HCT116 (cell line): ENCODE measurements at regions not wholly inside any gene's neighbourhood (a gene's known extent, or its start where the extent isn't known, plus 50 kb on each side); places are given as distances from the start of the nearest gene placed in this dataset.

Experiments
- ATAC-seq: fragments of 200-7000 bp; cut with Tn5 transposase; 2 replicates; pipeline ENCODE4 v1.9.1; 2020; ENCODE audit warnings: mild to moderate bottlenecking, moderate library complexity
- BruUV-seq: library from RNA; stranded (reverse); fragments of 400-500 nt; replicated peaks from 2 replicates; lab custom pipeline; 2021; lab: Mats Ljungman, UMichigan
- CTCF ChIA-PET: fragments of 300-600 bp; sonication (Branson Sonifier 250); formaldehyde crosslinking; loops from one replicate; lab custom pipeline; 2021; ENCODE audit warnings: antibody characterized with exemption; lab: Charles Lee
- POLR2A ChIA-PET: fragments of 300-600, 350-600 bp; sonication (Branson Sonifier 250); formaldehyde crosslinking; loops from one replicate; lab custom pipeline; 2021; ENCODE audit warnings: antibody characterized with exemption; lab: Charles Lee
- RAD21 ChIA-PET, 2 experiments: fragments of 300-600 bp; sonication (Branson Sonifier 250); formaldehyde crosslinking; loops; one replicate each; lab custom pipeline; 2023; ENCODE audit warnings: low total read pairs in 2 of 2; ENCODE audit not compliant: uncharacterized antibody in 2 of 2, unreplicated experiment in 2 of 2, low non-redundant PET in 1 of 2; lab: Charles Lee
- DNase-seq: peaks from one replicate; pipeline ENCODE4 v3.0.0-alpha.2; 2010; ENCODE audit warnings: low read depth, low spot score
- H2AFZ ChIP-seq: fragments of 200-600 bp; shearing (Covaris generic), sonication (generic); 2 replicates; pipeline ENCODE4 v1.6.1; 2017; ENCODE audit warnings: low read depth, mixed run types, mixed read lengths, antibody characterized with exemption, low read length; ENCODE audit not compliant: poor library complexity, severe bottlenecking
- H3K27ac ChIP-seq: 2 replicates; pipeline ENCODE4 v1.5.1; 2012; ENCODE audit warnings: low read depth, low read length
- H3K27me3 ChIP-seq: fragments of 200-600 bp; sonication (generic); 2 replicates; pipeline ENCODE4 v1.6.1; 2016; ENCODE audit warnings: mixed run types, low read length, mixed read lengths; ENCODE audit not compliant: insufficient read depth
- H3K36me3 ChIP-seq, 2 experiments: fragments of 200-500 bp in 1 of 2; fragments of 200-600 bp in 1 of 2; sonication (Bioruptor generic) in 1 of 2; sonication (generic) in 1 of 2; 2 replicates each; pipeline versions ENCODE4 v1.5.1 to v1.6.1; 2014 to 2016; ENCODE audit warnings: low read length in 2 of 2, inconsistent platforms in 1 of 2, mixed read lengths in 1 of 2, mixed run types in 1 of 2; ENCODE audit not compliant: insufficient read depth in 2 of 2, control insufficient read depth in 1 of 2
- H3K4me1 ChIP-seq, 2 experiments: fragments of 200-600 bp in 1 of 2; sonication (generic) in 1 of 2; 2 replicates each; pipeline versions ENCODE4 v1.5.1 to v1.6.1; 2012 to 2017; ENCODE audit warnings: low read length in 2 of 2, inconsistent platforms in 1 of 2, mild to moderate bottlenecking in 1 of 2, mixed read lengths in 1 of 2, mixed run types in 1 of 2, moderate library complexity in 1 of 2; ENCODE audit not compliant: insufficient read depth in 2 of 2, control insufficient read depth in 1 of 2
- H3K4me2 ChIP-seq: fragments of 200-600 bp; sonication (generic); 2 replicates; pipeline ENCODE4 v1.6.1; 2017; ENCODE audit warnings: mixed run types, low read length, mixed read lengths
- H3K4me3 ChIP-seq, 2 experiments: fragments of 200-600 bp in 1 of 2; sonication (generic) in 1 of 2; replicated peaks in 1 of 2; 2 replicates each; pipeline ENCODE4 v1.5.1; 2011 to 2016; ENCODE audit warnings: low read length in 2 of 2, control low read depth in 1 of 2, low read depth in 1 of 2, mild to moderate bottlenecking in 1 of 2, mixed read lengths in 1 of 2, mixed run types in 1 of 2
- H3K79me2 ChIP-seq: fragments of 200-600 bp; sonication (generic); 2 replicates; pipeline ENCODE4 v1.6.1; 2017; ENCODE audit warnings: mild to moderate bottlenecking, mixed run types, low read length, moderate library complexity, mixed read lengths; ENCODE audit not compliant: insufficient read depth
- H3K9ac ChIP-seq: fragments of 200-600 bp; sonication (generic); 2 replicates; pipeline ENCODE4 v1.6.1; 2016; ENCODE audit warnings: low read length, mixed read lengths
- H3K9me2 ChIP-seq: fragments of 200-600 bp; sonication (generic), shearing (Covaris generic); 2 replicates; pipeline ENCODE4 v1.6.1; 2017; ENCODE audit warnings: mixed run types, mild to moderate bottlenecking, moderate library complexity; ENCODE audit not compliant: insufficient read depth
- H3K9me3 ChIP-seq, 2 experiments: fragments of 200-500 bp in 1 of 2; fragments of 200-600 bp in 1 of 2; sonication (Bioruptor generic) in 1 of 2; sonication (generic) in 1 of 2; 2 replicates each; pipeline ENCODE4 v1.6.1; 2014 to 2017; ENCODE audit warnings: low read length in 2 of 2, mixed read lengths in 2 of 2, inconsistent platforms in 1 of 2, low read depth in 1 of 2, mild to moderate bottlenecking in 1 of 2, mixed run types in 1 of 2, moderate library complexity in 1 of 2; ENCODE audit not compliant: control insufficient read depth in 1 of 2, insufficient read depth in 1 of 2
- H4K20me1 ChIP-seq: fragments of 200-600 bp; sonication (generic), shearing (Covaris generic); 2 replicates; pipeline ENCODE4 v1.6.1; 2017; ENCODE audit warnings: mixed run types, mild to moderate bottlenecking, moderate library complexity; ENCODE audit not compliant: insufficient read depth
- CBX3 ChIP-seq: IDR thresholded peaks from 2 replicates; pipeline ENCODE4 v1.6.1; 2012; ENCODE audit warnings: low read depth
- CEBPB ChIP-seq: IDR thresholded peaks from 2 replicates; pipeline ENCODE4 v1.6.1; 2012; ENCODE audit warnings: low read depth
- EGR1 ChIP-seq: IDR thresholded peaks from 2 replicates; pipeline ENCODE4 v1.6.1; 2012; ENCODE audit warnings: low read depth
- ELF1 ChIP-seq: IDR thresholded peaks from 2 replicates; pipeline ENCODE4 v1.6.1; 2012; ENCODE audit warnings: low read depth, borderline replicate concordance
- EZH2 ChIP-seq: fragments of 200-600 bp; sonication (generic); IDR thresholded peaks from 2 replicates; pipeline ENCODE4 v1.6.1; 2017; ENCODE audit warnings: antibody characterized with exemption, mixed run types
- EZH2phosphoT487 ChIP-seq: fragments of 200-600 bp; IDR thresholded peaks from 2 replicates; pipeline ENCODE4 v1.6.1; 2018; ENCODE audit warnings: antibody characterized with exemption, borderline replicate concordance
- JUND ChIP-seq: IDR thresholded peaks from 2 replicates; pipeline ENCODE4 v1.6.1; 2012
- POLR2A ChIP-seq: IDR thresholded peaks from 2 replicates; pipeline ENCODE4 v1.7.0; 2011; ENCODE audit warnings: borderline replicate concordance; ENCODE audit not compliant: insufficient read depth, insufficient read length; ENCODE audit errors: extremely low read depth
- POLR2AphosphoS5 ChIP-seq: IDR thresholded peaks from 2 replicates; pipeline ENCODE4 v1.6.1; 2011; ENCODE audit warnings: mild to moderate bottlenecking, low read depth, low read length, moderate library complexity
- RAD21 ChIP-seq: IDR thresholded peaks from 2 replicates; pipeline ENCODE4 v1.6.1; 2012; ENCODE audit warnings: low read depth, mild to moderate bottlenecking
- SP1 ChIP-seq: IDR thresholded peaks from 2 replicates; pipeline ENCODE4 v1.6.1; 2012; ENCODE audit warnings: low read depth
- SRF ChIP-seq: IDR thresholded peaks from 2 replicates; pipeline ENCODE4 v1.6.1; 2012; ENCODE audit warnings: low read depth
- YY1 ChIP-seq: IDR thresholded peaks from 2 replicates; pipeline ENCODE4 v1.6.1; 2011; ENCODE audit warnings: low read length, low read depth, moderate library complexity, mild to moderate bottlenecking; ENCODE audit not compliant: insufficient replicate concordance; ENCODE audit errors: extremely low read depth
- ZFX ChIP-seq: fragments of 450-650 bp; IDR thresholded peaks from 2 replicates; pipeline ENCODE4 v1.6.1; 2017
- ZNF274 ChIP-seq: fragments of 200-500 bp; sonication (Bioruptor generic); IDR thresholded peaks from 2 replicates; pipeline ENCODE4 v1.6.1; 2014; ENCODE audit warnings: mild to moderate bottlenecking, low read depth, low read length, inconsistent platforms
- intact Hi-C: fragments of 100-400 bp; cut with micrococcal nuclease; formaldehyde crosslinking; loops from 2 replicates; pipeline ENCODE4 v1.10.0; 2022
- TF ChIP-seq, protein P1 (sequence below), 3 experiments: fragments of 200-600 bp in 1 of 3; sonication (generic) in 1 of 3; IDR thresholded peaks in 2 of 3; conservative IDR thresholded peaks in 1 of 3; 2 replicates each; pipeline ENCODE4 v1.5.1; 2012 to 2017; ENCODE audit warnings: low read depth in 2 of 3, low read length in 2 of 3, antibody characterized with exemption in 1 of 3, borderline replicate concordance in 1 of 3, control low read depth in 1 of 3, mild to moderate bottlenecking in 1 of 3, mixed read lengths in 1 of 3, mixed run types in 1 of 3, moderate library complexity in 1 of 3; ENCODE audit not compliant: insufficient read depth in 1 of 3
- TF ChIP-seq, protein P2 (sequence below): IDR thresholded peaks from 2 replicates; pipeline ENCODE4 v1.6.1; 2012; ENCODE audit warnings: low read depth
- TF ChIP-seq, protein P3 (sequence below): IDR thresholded peaks from 2 replicates; pipeline ENCODE4 v1.6.1; 2012
- TF ChIP-seq, protein P4 (sequence below): IDR thresholded peaks from 2 replicates; pipeline ENCODE4 v1.6.1; 2012
- TF ChIP-seq, protein P5 (sequence below): IDR thresholded peaks from 2 replicates; pipeline ENCODE4 v1.6.1; 2011; ENCODE audit warnings: mild to moderate bottlenecking, low read length, moderate library complexity; ENCODE audit not compliant: insufficient replicate concordance; ENCODE audit errors: extremely low read depth

DNA sequence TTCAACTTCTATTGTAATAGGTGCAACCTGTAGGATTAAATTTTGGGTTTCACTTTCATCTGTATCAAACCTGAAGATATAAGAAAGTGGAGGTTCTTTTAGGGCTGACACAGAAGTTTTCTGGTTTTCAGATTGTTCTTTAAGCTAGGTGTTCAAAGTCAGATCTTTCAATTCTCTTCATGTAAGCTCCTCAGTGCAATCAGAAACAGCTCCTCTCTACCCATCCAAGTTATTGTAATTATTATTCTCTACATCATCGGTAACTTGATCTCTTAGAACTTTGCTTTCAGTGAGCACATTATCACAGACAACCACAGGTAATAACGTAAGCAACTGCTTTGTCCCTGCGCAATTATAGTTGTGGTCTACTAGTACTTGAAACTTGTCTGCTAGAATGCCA, 179.4 kb downstream of the MYCN start:
- Histone ChIP-seq H3K79me2 (no peaks in the 10 kb centered on the region), H3K4me3 (no peak overlapping the region), H4K20me1 (no peaks in the 10 kb centered on the region), H3K4me2 (no peak overlapping the region), H2AFZ (no peak overlapping the region), H3K27me3 (no peaks in the 10 kb centered on the region), H3K9me3 (no peaks in the 10 kb centered on the region), H3K9me2 (no peaks in the 10 kb centered on the region), H3K9ac (no peak overlapping the region), H3K27ac (no peak overlapping the region), H3K4me1 (no peaks in the 10 kb centered on the region), H3K36me3 (no peaks in the 10 kb centered on the region)
- ChIA-PET RAD21 (no interaction called here), POLR2A (no interaction called here), CTCF (no interaction called here)
- TF ChIP-seq ZFX (no peak), YY1 (no peak), POLR2AphosphoS5 (no peak), EZH2 (no peak), ZNF274 (no peak), SRF (no peak), CBX3 (no peak), RAD21 (no peak), ELF1 (no peak), JUND (no peak), POLR2A (no peak), EGR1 (no peak), SP1 (no peak), CEBPB (no peak), EZH2phosphoT487 (no peak)
- TF ChIP-seq, protein P1, sequence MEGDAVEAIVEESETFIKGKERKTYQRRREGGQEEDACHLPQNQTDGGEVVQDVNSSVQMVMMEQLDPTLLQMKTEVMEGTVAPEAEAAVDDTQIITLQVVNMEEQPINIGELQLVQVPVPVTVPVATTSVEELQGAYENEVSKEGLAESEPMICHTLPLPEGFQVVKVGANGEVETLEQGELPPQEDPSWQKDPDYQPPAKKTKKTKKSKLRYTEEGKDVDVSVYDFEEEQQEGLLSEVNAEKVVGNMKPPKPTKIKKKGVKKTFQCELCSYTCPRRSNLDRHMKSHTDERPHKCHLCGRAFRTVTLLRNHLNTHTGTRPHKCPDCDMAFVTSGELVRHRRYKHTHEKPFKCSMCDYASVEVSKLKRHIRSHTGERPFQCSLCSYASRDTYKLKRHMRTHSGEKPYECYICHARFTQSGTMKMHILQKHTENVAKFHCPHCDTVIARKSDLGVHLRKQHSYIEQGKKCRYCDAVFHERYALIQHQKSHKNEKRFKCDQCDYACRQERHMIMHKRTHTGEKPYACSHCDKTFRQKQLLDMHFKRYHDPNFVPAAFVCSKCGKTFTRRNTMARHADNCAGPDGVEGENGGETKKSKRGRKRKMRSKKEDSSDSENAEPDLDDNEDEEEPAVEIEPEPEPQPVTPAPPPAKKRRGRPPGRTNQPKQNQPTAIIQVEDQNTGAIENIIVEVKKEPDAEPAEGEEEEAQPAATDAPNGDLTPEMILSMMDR (IDR thresholded peaks at IDR 0.05 in 2 of 3, conservative IDR thresholded peaks at IDR 0.05 in 1 of 3; ENCODE audit: borderline replicate concordance in 1 of 3, insufficient read depth in 1 of 3, low read depth in 2 of 3, low read length in 2 of 3), result no peak
- TF ChIP-seq, protein P2, sequence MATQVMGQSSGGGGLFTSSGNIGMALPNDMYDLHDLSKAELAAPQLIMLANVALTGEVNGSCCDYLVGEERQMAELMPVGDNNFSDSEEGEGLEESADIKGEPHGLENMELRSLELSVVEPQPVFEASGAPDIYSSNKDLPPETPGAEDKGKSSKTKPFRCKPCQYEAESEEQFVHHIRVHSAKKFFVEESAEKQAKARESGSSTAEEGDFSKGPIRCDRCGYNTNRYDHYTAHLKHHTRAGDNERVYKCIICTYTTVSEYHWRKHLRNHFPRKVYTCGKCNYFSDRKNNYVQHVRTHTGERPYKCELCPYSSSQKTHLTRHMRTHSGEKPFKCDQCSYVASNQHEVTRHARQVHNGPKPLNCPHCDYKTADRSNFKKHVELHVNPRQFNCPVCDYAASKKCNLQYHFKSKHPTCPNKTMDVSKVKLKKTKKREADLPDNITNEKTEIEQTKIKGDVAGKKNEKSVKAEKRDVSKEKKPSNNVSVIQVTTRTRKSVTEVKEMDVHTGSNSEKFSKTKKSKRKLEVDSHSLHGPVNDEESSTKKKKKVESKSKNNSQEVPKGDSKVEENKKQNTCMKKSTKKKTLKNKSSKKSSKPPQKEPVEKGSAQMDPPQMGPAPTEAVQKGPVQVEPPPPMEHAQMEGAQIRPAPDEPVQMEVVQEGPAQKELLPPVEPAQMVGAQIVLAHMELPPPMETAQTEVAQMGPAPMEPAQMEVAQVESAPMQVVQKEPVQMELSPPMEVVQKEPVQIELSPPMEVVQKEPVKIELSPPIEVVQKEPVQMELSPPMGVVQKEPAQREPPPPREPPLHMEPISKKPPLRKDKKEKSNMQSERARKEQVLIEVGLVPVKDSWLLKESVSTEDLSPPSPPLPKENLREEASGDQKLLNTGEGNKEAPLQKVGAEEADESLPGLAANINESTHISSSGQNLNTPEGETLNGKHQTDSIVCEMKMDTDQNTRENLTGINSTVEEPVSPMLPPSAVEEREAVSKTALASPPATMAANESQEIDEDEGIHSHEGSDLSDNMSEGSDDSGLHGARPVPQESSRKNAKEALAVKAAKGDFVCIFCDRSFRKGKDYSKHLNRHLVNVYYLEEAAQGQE, result no peak
- TF ChIP-seq, protein P3, sequence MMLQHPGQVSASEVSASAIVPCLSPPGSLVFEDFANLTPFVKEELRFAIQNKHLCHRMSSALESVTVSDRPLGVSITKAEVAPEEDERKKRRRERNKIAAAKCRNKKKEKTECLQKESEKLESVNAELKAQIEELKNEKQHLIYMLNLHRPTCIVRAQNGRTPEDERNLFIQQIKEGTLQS, result no peak
- TF ChIP-seq, protein P4, sequence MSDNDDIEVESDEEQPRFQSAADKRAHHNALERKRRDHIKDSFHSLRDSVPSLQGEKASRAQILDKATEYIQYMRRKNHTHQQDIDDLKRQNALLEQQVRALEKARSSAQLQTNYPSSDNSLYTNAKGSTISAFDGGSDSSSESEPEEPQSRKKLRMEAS, result no peak
- TF ChIP-seq, protein P5, sequence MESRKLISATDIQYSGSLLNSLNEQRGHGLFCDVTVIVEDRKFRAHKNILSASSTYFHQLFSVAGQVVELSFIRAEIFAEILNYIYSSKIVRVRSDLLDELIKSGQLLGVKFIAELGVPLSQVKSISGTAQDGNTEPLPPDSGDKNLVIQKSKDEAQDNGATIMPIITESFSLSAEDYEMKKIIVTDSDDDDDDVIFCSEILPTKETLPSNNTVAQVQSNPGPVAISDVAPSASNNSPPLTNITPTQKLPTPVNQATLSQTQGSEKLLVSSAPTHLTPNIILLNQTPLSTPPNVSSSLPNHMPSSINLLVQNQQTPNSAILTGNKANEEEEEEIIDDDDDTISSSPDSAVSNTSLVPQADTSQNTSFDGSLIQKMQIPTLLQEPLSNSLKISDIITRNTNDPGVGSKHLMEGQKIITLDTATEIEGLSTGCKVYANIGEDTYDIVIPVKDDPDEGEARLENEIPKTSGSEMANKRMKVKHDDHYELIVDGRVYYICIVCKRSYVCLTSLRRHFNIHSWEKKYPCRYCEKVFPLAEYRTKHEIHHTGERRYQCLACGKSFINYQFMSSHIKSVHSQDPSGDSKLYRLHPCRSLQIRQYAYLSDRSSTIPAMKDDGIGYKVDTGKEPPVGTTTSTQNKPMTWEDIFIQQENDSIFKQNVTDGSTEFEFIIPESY, result no peak
- BruUV-seq, result no TSS peak
- ATAC-seq (no peak), DNase-seq (no peak)
- intact Hi-C loops, result no loop called here
